GM12872 (cell line): ENCODE measurements at regions not wholly inside any gene's neighbourhood (a gene's known extent, or its start where the extent isn't known, plus 50 kb on each side); places are given as distances from the start of the nearest gene placed in this dataset.

Source experiments
- TF ChIP-seq, protein P1 (sequence below): IDR thresholded peaks from 3 replicates; pipeline ENCODE4 v1.5.1; 2011; ENCODE audit warnings: low read depth, mild to moderate bottlenecking, low read length, moderate library complexity; ENCODE audit not compliant: insufficient read depth

DNA sequence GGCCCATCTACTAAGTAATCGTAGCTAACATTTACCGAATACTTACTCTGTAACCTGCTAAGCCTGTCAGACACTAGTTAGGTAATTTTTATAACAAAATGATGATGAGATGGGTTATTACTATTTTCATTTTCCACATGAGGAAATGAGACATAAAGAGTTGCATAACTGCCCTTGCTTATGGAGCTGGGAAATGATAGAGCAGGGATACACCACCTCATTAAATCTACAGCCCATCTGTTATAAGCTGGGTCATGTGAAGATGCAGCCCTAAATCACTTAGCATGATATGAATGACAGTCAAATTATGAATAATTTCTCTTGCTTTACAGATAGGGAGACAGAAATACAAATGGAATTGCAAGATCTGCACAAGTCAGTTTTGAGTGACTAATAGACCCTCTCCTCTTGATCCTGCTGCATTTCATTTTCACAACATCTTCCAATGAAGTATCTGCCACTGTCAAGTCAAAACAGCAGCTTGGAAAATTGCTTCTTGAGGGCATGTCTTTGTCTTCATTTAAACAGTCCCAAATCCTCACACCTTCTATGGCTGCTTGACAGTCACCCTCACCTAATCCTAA lies 364.7 kb downstream of the PRELID2 start:
- TF ChIP-seq, protein P1, sequence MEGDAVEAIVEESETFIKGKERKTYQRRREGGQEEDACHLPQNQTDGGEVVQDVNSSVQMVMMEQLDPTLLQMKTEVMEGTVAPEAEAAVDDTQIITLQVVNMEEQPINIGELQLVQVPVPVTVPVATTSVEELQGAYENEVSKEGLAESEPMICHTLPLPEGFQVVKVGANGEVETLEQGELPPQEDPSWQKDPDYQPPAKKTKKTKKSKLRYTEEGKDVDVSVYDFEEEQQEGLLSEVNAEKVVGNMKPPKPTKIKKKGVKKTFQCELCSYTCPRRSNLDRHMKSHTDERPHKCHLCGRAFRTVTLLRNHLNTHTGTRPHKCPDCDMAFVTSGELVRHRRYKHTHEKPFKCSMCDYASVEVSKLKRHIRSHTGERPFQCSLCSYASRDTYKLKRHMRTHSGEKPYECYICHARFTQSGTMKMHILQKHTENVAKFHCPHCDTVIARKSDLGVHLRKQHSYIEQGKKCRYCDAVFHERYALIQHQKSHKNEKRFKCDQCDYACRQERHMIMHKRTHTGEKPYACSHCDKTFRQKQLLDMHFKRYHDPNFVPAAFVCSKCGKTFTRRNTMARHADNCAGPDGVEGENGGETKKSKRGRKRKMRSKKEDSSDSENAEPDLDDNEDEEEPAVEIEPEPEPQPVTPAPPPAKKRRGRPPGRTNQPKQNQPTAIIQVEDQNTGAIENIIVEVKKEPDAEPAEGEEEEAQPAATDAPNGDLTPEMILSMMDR: no peak

DNA sequence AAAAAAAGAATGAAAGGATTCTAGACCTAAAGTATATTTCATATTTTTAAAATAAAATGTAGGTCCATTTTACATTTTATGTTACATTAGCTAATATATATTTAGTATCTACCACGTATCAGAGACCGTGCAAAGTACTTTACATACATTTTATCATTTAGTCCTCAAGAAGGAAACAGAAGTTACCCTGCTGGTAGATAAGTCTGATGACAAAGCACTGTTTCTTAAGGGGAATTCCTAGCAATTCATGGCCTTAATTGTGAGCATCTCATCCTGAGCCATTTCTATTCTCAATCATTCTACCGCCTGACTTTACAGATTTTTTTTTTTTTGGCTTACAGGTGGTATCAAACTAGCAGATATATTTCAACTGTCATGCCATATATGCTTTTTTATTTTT lies 367.7 kb downstream of the PRELID2 start:
- TF ChIP-seq, protein P1: no peak

DNA sequence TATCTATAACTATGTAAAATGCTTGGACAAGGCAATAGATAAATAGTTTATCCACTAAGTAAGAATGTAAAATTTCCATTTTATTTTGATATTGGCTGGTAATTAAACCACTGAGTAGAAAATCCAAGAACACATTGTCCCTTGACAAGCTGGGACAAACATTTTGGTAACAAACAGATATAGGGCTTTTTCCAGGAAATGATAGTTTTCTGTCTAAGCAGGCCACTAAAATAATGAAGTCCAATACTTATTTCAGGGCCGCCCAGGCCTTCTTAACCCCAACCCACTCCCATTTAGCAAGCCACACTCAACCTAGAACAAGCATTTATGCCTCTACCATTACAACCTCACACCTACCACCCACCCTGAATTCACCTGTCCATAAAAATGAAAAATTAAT lies 368.6 kb downstream of the PRELID2 start:
- TF ChIP-seq, protein P1: no peak

DNA sequence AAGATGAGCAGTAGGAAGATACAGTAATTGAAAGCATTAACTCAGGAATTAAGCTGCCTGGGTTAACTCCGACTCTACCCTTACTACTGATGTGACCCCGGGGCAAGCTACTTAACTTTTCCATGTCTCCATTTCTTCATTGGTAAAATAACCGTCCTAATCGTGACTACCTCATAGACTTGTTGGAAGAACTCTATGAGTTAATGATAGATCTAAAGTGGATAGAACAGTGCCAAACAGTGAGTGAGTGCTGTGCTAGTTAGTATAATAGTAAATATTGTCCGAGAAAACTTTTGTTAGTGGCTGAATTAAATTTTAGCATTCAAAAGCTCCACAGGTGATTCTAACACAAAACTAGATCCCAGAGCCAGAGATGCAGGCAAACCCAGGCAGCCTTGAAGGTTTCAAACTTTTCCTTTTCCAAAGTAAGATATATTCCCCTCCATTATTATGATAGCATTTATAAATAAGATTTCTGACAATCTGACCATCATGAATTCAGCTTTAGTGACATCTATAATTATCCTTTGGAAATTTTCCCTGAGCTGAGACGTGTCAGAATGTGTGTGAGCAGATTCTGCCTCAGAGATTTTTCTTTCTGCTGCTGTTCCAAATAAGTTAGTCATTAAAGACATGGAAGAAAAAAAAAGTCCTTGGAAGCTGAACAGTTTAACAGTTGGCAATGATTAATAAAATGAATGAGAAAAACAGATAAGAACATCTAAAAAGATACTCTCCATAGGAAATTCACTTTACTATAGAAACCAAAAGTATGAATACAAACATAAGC lies 369.5 kb downstream of the PRELID2 start:
- TF ChIP-seq, protein P1: no peak

DNA sequence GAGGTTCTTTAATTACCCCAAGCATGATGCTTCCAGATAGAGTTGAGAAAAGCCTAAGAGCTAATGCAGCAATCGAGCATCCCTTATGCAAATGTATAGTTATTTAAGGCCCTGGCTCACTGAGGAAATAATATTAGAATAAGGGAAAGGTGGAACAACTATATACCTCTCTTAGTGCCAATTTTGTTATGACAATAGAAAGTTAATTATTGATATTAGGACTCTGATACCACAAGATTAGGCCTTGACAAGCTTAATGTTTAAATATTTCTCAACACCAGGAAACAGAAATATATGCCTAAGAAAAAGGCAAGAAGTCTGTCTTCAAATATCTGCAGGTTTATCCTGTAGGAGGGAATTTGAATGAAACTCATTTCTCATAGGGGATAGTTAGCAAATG lies 371.0 kb downstream of the PRELID2 start:
- TF ChIP-seq, protein P1: no peak

DNA sequence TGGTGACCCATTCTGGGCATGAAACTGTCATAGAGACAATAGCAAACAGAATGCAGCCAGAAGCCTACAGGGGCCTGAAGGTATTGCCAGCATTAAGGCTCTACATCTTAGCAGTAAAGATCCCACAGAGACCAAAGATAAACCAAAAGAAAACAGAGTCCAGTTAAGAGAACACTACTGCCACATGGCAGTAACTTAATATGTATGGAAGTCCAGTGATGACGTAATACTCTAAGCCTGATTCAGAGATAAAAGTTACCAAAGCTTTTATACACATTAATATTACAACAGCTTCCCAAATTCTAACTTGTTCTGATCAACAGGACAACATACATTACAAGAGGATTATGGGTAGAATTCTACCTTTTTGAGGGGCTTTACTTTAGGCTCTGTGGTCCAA lies 371.5 kb downstream of the PRELID2 start:
- TF ChIP-seq, protein P1: no peak

DNA sequence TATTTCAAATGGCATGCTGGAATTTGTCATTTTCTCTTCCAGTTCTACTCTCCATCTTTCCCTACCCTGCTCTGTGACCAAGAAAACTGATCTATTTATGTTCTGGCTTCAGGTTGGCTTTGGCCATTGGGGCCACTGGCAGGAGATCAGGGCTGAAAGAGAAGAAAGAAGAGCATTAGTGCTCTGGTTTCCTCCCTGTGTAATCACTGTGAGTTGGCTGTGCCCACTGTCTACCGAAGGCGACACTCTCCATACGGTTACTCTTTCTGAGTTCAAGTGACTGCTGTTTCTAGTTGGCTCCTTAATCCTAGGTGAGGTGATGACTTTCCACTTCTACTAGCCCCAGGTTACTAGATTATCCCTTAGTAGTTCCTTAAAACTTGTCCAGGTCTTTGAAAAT lies 372.6 kb downstream of the PRELID2 start:
- TF ChIP-seq, protein P1: no peak
